ENCODE measurements at regions not wholly inside any gene's neighbourhood (a gene's known extent, or its start where the extent isn't known, plus 50 kb on each side); places are given as distances from the start of the nearest gene placed in this dataset.
"Not testable (repeated sequence)": the region's sequence is repeated elsewhere in the genome, so short reads cannot be mapped to it uniquely, and the experiment has no call there.

DNA sequence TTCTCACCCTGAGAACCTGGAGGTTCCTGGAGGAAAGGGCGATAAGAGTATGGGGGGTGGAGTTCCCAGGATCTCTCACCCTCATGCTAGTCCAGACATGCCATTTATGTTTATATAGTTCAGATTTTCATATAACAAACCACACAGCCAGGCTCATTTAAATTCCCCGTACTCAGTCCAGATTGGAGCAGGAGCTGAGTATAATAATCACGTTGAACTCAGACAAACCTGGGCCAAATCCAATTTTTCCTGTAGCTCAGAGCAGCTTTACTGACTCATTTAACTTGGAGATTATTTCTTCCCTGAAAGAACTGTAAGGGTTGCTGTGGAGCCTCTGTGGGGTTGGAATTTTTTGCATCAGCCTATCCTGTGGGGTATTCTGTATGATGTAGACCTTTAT, 660.8 kb downstream of the TMEM121 start:
- DNase-seq, result no peak

DNA sequence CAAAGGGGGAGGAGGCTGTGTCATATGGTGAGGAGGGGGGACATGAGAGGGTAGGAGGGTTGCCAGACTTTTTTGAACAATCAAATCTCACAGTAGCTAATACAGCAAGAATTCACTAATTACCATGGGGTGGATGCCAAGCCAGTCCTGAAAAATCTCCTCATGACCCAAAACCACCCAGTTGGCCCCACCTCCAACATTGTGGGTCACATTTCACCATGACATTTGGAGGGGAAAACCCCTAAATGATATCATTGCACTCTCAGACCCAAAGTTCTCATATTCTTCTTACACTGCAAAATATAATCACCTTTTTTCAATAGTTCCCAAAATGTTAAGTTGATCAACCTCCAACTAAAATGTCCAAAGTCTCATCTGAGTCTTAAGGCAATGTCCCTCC, 666.3 kb downstream of the TMEM121 start:
- DNase-seq, result not testable (repeated sequence)

DNA sequence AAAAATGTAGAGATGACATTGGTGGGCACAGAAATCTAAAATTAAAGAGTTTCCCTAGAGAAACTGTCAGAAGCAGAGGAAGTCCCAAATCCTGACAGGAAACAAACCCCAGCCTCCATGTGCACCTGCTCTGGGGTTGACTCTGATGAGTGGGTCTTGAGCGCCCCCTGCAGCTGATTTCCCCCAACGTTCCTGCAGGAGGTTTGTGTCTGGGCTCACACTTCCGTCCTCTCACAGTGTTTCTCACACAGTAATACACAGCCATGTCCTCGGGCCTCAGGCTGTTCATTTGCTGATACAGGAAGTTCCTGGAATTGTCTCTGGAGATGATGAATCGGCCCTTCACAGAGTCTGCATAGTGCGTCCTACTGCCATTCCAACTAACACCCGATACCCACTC, 670.1 kb downstream of the TMEM121 start:
- not testable (repeated sequence) for DNase-seq

- not testable (repeated sequence) for DNase-seq
Measured at GRCh38 chr14:106197264-106197663, 670.9 kb downstream of the TMEM121 start.

- no peak for DNase-seq
Measured at GRCh38 chr14:106199097-106199496, 672.7 kb downstream of the TMEM121 start.

- DNase-seq, result no peak
Measured at GRCh38 chr14:106200541-106201315, 674.3 kb downstream of the TMEM121 start.

DNA sequence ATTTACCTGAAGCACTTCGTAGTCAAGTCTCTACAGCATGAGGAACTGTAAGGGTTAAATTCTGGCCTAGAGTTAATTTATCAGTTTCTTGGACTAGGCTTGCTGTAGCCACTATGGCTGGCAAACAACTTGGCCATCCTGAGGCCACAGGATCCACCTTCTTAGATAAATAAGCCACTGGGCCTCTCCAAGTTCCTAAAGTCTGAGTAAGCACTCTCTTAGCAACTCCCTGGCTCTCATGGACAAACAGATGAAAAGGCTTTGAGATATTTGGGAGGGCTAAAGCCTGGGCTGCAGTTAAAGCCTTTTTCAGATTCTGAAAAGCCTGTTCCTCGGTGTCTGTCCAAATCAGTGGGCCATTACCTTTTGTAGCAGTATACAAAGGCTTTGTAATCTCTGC, 675.0 kb downstream of the TMEM121 start:
- no peak for DNase-seq

GRCh38 chr14:106203438-106203837, 677.1 kb downstream of the TMEM121 start:
- no peak for DNase-seq

- DNase-seq, result no peak
Measured at GRCh38 chr14:106204063-106204462, 677.7 kb downstream of the TMEM121 start.

- no peak for DNase-seq
Measured at GRCh38 chr14:106207316-106207715, 680.9 kb downstream of the TMEM121 start.

DNA sequence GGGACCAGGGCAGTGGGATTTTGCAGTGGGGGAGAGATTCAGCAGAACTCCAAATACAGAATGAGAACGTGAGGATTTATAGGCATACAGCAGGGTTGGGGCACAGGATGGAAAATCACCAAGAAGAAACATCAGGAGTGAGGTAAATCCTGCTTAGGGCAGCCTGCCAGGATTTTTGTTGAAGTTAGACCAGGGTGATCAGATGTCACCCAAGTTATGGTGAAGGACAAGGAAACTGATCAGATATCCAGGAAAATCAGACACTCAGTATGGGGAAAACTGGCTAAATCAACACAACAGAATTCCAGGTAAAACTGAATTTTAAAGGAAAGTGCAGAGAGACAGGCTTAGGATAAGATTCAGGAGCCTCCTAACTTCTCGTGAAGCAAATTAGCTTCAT, 682.4 kb downstream of the TMEM121 start:
- DNase-seq, result no peak

GRCh38 chr14:106209755-106210154, 683.4 kb downstream of the TMEM121 start:
- DNase-seq, result no peak

- DNase-seq, result peak; percentile 0
Measured at GRCh38 chr14:106210650-106211049, 684.3 kb downstream of the TMEM121 start.

- DNase-seq, result no peak
Measured at GRCh38 chr14:106211334-106211900, 685.0 kb downstream of the TMEM121 start.

GRCh38 chr14:106215229-106215628, 688.8 kb downstream of the TMEM121 start:
- no peak for DNase-seq

GRCh38 chr14:106216679-106217078, 690.3 kb downstream of the TMEM121 start:
- DNase-seq, result no peak

DNA sequence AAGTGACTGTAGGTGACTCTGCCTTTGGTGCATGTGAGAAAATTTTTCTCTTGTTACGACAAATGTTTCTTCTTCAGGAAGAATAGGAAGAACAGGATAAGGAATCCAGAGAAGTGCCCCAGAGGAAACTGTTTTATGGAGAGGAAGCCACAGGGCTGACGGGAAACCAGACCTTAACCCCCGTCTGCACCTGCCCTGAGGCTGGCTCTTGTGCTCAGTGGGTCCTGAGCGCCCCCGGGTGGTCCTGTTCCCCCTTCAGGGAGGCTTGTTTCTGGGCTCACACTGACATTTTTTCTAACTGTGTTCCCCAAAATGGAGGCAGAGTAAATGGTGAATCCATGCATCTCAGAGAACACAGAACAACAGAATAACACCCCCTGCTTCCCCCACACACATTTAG, 691.8 kb downstream of the TMEM121 start:
- no peak for DNase-seq

GRCh38 chr14:106222311-106222710, 695.9 kb downstream of the TMEM121 start:
- DNase-seq, result no peak

GRCh38 chr14:106222731-106223130, 696.3 kb downstream of the TMEM121 start:
- no peak for DNase-seq

DNA sequence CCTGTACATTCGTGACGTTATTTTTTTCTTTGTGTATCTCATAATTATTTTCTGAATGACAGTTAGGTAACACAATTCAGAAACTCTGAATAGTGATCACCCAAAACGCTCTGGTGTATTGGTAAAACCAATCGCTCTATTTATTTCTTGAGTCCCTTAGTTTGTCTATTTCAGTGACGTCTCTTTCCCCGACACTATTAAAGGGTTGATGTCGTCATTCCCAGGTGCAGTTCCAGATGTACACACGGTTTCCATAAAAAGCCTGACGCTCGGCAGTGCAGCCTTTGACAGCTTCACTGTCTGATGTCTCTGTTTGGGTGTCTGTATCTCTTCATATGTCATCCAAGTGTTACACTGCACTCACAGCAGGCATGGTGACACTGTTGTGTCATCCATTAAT, 701.4 kb downstream of the TMEM121 start:
- DNase-seq, result no peak

GRCh38 chr14:106228541-106229158, 702.3 kb downstream of the TMEM121 start:
- no peak for DNase-seq

DNA sequence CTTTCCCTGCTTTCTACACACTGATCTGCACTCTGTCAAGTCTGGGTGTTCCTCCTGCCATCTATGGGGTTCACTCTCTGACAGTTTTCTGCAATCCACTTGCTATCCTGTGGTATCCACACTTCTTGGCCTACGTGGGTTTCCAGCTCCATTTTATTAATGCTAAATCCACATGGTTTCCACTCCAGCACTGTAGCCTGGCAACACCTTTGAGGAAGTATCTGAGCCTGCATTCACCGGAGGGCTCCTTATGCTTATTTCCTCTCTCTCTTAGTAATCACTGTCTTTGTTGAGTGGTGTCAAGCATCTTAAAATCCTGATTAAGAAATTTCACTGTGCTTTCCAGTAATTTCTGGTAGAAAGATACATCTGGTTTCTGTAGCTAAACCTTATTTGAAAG, 703.7 kb downstream of the TMEM121 start:
- DNase-seq, result no peak

- DNase-seq, result not testable (repeated sequence)
Measured at GRCh38 chr14:106233191-106233590, 706.8 kb downstream of the TMEM121 start.

- DNase-seq, result not testable (repeated sequence)
Measured at GRCh38 chr14:106234525-106235254, 708.3 kb downstream of the TMEM121 start.
